ENCODE measurements at regions not wholly inside any gene's neighbourhood (a gene's known extent, or its start where the extent isn't known, plus 50 kb on each side); places are given as distances from the start of the nearest gene placed in this dataset.

DNA sequence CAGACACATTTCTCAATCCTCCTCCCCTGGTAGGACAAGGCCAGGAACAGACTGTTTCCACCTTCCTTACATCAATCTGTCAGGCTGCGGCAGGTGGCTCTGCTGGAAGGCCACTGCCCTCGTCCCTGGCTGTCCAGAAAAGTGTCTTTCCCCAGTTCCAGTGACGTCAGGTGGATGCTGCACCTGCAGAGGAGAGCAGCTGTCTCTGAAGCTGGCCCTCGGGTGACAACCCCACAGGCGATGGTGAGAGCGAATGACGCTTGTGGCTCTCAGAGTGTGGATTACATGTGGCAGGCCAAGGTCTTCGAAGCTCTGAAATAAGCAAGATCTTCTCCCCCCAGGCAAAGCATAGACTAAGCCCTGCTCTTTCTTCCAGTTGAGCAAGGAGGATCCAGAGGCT is 146.9 kb upstream of the RET start:
- H3K9me3 ChIP-seq, result no peaks in the 10 kb centered on the region
- TF ChIP-seq POLR2AphosphoS5 (IDR thresholded peaks at IDR 0.05) (no peak), EP300 (IDR thresholded peaks at IDR 0.05) (no peak), POLR2A (IDR thresholded peaks at IDR 0.05) (no peak)
- TF ChIP-seq, protein P1, sequence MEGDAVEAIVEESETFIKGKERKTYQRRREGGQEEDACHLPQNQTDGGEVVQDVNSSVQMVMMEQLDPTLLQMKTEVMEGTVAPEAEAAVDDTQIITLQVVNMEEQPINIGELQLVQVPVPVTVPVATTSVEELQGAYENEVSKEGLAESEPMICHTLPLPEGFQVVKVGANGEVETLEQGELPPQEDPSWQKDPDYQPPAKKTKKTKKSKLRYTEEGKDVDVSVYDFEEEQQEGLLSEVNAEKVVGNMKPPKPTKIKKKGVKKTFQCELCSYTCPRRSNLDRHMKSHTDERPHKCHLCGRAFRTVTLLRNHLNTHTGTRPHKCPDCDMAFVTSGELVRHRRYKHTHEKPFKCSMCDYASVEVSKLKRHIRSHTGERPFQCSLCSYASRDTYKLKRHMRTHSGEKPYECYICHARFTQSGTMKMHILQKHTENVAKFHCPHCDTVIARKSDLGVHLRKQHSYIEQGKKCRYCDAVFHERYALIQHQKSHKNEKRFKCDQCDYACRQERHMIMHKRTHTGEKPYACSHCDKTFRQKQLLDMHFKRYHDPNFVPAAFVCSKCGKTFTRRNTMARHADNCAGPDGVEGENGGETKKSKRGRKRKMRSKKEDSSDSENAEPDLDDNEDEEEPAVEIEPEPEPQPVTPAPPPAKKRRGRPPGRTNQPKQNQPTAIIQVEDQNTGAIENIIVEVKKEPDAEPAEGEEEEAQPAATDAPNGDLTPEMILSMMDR (IDR thresholded peaks at IDR 0.05), result no peak
- H3K27me3 ChIP-seq, result peaks cover 59% of the 10 kb centered on the region
- peaks cover 13% of the 10 kb centered on the region for H3K4me1 ChIP-seq
- DNase-seq (ENCODE audit: low spot score in 2 of 2), result no peak
- no peaks in the 10 kb centered on the region for H3K36me3 ChIP-seq
- no peak overlapping the region for H3K27ac ChIP-seq
- no peak overlapping the region for H3K4me3 ChIP-seq
- 91% methylated on average over 8 of the region's 8 CpGs for WGBS

DNA sequence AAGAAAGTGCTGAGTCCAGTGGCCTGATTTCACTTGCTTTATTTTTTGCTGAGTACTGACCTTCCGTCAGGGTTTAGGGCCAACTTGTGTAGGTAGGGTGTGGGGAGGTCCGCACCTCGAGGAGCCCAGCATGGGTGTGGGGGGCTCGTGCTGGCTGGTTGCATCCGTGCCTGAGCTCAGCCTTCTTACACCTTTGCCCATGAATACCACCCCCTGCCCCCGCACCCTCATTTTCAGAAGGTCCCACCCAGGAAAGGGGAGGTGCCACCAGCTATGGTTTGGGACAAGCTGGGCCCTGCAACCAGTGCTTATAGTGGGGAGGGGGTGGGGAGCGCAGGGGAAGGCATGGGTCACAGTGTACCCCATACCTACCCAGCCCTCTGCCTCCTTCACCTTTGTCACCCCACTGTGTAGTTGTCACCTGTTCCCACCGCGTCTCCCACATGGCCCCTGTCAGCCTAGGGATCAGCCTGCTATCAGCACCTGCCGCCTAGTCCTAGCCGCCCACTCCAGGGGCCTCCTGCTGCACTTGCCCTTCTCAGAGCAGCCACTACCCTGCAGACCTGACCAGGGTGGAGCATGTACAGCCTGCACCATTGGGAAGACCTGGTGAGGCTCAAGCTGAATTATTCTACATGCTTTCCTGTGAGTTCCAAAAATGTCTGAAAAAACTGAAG is 146.2 kb upstream of the RET start:
- DNase-seq (ENCODE audit: low spot score in 2 of 2), result peak in 1 of 2 donors; percentile 50

DNA sequence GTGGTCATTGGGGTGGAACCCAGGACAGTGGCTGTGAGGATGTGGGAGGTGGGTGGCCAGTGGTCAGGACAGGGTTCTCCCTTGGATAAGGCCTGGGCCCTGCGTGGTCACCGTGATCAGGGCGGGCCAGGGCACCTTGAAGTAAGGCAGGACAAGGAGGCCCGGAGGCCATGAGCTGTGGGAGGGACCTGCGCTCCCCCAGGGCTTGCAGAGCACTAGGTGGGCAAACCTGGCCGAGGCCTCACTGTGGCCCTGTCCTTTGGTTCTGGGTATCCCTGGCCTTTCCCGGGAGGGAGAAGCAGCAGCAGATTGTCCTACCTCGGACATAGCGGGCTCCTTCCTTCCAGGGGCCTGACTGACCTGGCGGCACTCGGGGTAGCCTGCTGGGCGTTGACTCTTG is 144.8 kb upstream of the RET start:
- Histone ChIP-seq H3K9me3 (no peaks in the 10 kb centered on the region), H3K27ac (no peak overlapping the region), H3K27me3 (peaks cover 66% of the 10 kb centered on the region), H3K4me3 (no peak overlapping the region), H3K36me3 (no peaks in the 10 kb centered on the region), H3K4me1 (peaks cover 13% of the 10 kb centered on the region)
- peak; percentile 58 to 77 for DNase-seq (ENCODE audit: low spot score in 2 of 2)
- no peak for TF ChIP-seq POLR2AphosphoS5 (IDR thresholded peaks at IDR 0.05)
- TF ChIP-seq, protein P1 (IDR thresholded peaks at IDR 0.05), result no peak
- TF ChIP-seq POLR2A (IDR thresholded peaks at IDR 0.05), result no peak
- TF ChIP-seq EP300 (IDR thresholded peaks at IDR 0.05), result no peak
- WGBS, result 91% methylated on average over 3 of the region's 12 CpGs

More for the DNA sequence above, 146.2 kb upstream of the RET start:
- Histone ChIP-seq H3K27ac (no peak overlapping the region), H3K4me3 (no peak overlapping the region), H3K36me3 (no peaks in the 10 kb centered on the region), H3K4me1 (peaks cover 13% of the 10 kb centered on the region), H3K27me3 (peaks cover 63% of the 10 kb centered on the region), H3K9me3 (no peaks in the 10 kb centered on the region)
- WGBS, result 90% methylated on average over 10 of the region's 11 CpGs
- TF ChIP-seq EP300 (IDR thresholded peaks at IDR 0.05), result no peak
- TF ChIP-seq, protein P1 (IDR thresholded peaks at IDR 0.05), result no peak
- no peak for TF ChIP-seq POLR2A (IDR thresholded peaks at IDR 0.05)
- no peak for TF ChIP-seq POLR2AphosphoS5 (IDR thresholded peaks at IDR 0.05)

DNA sequence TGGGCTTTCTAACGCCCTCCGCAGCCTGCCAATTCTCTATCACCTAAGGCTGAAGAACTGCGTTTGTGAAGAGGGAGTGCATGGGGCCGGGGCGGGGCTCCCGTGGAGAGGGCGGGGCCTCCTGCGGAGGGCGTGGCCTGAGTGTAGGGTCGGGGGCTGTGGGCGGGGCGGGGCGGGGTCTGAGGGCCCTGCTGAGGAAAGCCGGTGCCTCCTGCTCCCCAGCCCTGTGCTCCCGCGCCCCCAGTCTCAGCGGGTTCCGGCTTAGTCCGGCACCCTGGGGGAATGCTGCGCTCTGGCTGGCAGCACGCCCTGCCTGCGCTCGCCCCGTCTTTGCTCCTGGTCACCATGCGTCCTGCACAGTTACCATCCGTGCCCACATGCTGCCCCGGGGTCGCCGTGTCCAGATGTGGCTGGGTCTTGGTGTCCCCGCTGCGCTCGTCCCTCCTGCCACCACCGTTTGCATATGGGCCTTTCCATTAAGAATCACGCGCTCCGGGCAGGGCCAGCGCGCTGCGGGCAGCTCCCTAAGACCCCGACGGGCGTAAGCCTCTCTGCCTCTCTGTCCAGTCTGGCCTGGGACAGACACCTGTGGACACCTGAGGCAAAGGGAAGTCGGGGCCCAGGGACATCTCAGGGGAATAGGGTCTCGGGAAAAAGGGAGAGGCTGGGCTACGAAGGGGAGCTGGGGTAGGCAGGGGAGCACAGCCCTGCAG is 144.0 kb upstream of the RET start:
- Histone ChIP-seq H3K4me3 (peak overlapping the region; percentile 28), H3K9me3 (no peaks in the 10 kb centered on the region), H3K4me1 (peaks cover 13% of the 10 kb centered on the region), H3K27ac (no peak overlapping the region), H3K27me3 (peaks cover 64% of the 10 kb centered on the region), H3K36me3 (no peaks in the 10 kb centered on the region)
- TF ChIP-seq POLR2A (IDR thresholded peaks at IDR 0.05) (no peak), POLR2AphosphoS5 (IDR thresholded peaks at IDR 0.05) (no peak), EP300 (IDR thresholded peaks at IDR 0.05) (no peak)
- TF ChIP-seq, protein P1 (IDR thresholded peaks at IDR 0.05), result no peak
- peak; percentile 48 to 77 for DNase-seq (ENCODE audit: low spot score in 2 of 2)
- WGBS, result 7% methylated on average over 10 of the region's 45 CpGs

Data from suprapubic skin (tissue), 4 donors.